ENCODE measurements at regions not wholly inside any gene's neighbourhood (a gene's known extent, or its start where the extent isn't known, plus 50 kb on each side); places are given as distances from the start of the nearest gene placed in this dataset.

DNA sequence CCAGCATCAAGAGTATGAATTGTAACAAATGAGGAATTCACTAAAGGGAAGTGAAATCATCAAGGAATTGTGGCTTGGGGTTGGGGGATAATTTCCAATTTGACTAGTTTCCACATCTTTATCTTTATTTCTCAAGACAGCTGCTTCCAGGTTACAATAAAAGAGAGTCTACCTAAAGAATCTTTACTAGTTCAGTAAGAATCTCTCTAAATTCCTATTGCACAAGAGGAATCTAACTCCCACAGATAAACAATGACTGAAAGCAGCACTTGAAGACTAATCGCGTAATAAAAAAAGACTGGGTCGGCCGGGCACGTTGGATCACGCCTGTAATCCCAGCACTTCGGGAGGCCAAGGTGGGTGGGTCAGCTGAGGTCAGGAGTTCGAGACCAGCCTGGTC, 194.4 kb downstream of the KBTBD8 start:
- TF ChIP-seq, protein P1, sequence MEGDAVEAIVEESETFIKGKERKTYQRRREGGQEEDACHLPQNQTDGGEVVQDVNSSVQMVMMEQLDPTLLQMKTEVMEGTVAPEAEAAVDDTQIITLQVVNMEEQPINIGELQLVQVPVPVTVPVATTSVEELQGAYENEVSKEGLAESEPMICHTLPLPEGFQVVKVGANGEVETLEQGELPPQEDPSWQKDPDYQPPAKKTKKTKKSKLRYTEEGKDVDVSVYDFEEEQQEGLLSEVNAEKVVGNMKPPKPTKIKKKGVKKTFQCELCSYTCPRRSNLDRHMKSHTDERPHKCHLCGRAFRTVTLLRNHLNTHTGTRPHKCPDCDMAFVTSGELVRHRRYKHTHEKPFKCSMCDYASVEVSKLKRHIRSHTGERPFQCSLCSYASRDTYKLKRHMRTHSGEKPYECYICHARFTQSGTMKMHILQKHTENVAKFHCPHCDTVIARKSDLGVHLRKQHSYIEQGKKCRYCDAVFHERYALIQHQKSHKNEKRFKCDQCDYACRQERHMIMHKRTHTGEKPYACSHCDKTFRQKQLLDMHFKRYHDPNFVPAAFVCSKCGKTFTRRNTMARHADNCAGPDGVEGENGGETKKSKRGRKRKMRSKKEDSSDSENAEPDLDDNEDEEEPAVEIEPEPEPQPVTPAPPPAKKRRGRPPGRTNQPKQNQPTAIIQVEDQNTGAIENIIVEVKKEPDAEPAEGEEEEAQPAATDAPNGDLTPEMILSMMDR (IDR thresholded peaks at IDR 0.05): no peak
- TF ChIP-seq POLR2A (IDR thresholded peaks at IDR 0.05): no peak
